Astrocyte of the cerebellum (primary cell): ENCODE measurements at regions not wholly inside any gene's neighbourhood (a gene's known extent, or its start where the extent isn't known, plus 50 kb on each side); places are given as distances from the start of the nearest gene placed in this dataset.

Experiments
- DNase-seq: peaks from one replicate; pipeline ENCODE4 v3.0.0-alpha.2; 2011; ENCODE audit warnings: low read depth
- H3K4me3 ChIP-seq: 2 replicates; pipeline ENCODE4 v1.5.1; 2011; ENCODE audit warnings: mild to moderate bottlenecking, low read depth, low read length, moderate library complexity
- CTCF ChIP-seq: IDR thresholded peaks from 2 replicates; pipeline ENCODE4 v1.5.1; 2012; ENCODE audit warnings: low read length, low read depth, moderate library complexity, mild to moderate bottlenecking; ENCODE audit errors: missing control alignments
- in situ Hi-C: cut with HindIII; loops from 2 replicates; pipeline ENCODE4 v1.10.0; 2017; ENCODE audit warnings: low sequenced_read_pairs

DNA sequence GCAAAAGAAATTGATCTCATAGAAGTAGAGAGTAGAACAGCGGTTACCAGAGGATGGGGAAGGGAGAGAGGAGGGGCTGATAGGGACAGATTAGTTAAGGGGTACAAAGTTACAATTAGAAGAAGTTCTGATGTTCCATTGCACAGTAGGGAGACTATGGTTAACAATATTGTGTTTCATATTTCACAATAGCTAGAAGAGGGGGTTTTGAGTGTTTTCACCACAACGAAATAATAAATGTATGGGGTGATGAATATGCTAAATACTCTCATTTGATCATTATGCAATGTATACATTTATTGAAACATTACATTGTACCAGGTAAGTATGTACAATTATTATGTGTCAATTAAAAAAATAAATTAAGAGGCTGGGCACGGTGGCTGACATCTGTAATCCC, 291.2 kb upstream of the KCNJ16 start:
- DNase-seq, result no peak
- no peak overlapping the region for H3K4me3 ChIP-seq
- no peak for TF ChIP-seq CTCF
- in situ Hi-C loops, result no loop called here

DNA sequence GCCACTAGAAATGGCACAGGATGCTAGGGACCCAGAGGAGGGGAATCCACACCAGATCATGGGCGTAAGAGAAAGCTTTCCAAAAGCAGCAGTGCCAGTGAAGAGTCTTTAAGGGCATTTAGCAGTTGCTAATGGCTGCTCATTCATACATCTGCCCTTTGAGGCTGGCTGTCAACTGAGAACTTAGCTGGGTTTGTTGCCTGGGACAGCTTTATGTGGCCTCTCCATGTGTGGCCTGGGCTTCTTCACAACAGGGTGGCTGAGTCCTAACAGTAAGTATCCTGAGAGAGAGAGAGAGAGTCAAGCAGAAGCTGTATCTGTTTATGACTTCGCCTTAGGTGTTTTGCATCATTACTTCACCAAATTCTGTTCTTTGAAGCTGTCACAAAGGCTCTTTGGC, 286.1 kb upstream of the KCNJ16 start:
- TF ChIP-seq CTCF, result no peak
- no peak overlapping the region for H3K4me3 ChIP-seq

DNA sequence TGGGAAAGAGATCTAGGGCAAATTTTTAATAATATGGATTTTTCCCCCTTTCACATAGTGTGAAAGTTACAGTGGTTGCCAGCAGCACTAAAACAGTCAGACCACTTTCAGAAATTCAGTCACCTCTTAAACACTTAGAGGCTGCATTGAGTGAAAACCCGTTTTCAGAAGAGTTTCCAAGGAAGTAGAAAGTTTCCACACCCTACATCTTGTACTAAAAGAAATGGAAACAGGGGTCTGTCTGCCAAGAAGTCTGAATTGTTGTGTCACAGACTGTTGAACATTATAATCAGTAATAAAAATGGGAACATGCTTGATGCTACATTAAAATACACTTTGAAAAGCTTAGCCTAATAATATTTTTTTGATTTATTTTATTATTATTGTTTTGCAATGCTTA, 278.9 kb upstream of the KCNJ16 start:
- in situ Hi-C loops, result no loop called here
- no peak overlapping the region for H3K4me3 ChIP-seq
- no peak for DNase-seq
- no peak for TF ChIP-seq CTCF

More for the DNA sequence above, 286.1 kb upstream of the KCNJ16 start:
- no peak for DNase-seq
- in situ Hi-C loops, result no loop called here

DNA sequence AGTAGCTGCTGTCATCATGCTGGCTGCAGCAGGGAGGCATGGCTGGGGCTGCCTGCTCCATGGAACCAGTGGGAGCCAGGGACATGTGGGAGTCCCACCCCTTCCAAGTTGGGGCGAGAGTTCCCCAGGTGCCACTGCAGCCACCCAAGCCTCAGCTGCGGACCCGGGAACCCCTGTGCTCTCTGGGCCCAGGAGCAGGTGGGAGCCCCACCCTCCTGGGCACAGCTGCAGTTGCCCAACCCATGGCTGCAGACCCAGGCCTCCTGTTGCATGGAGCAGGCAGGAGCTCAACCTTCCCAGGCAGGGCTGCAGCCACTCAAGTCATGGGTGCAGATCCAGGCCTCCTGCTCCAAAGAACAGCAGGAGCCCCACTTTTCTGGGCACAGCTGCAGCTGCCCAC, 274.2 kb upstream of the KCNJ16 start:
- H3K4me3 ChIP-seq, result no peak overlapping the region
- no peak for TF ChIP-seq CTCF
- no peak for DNase-seq
- in situ Hi-C loops, result no loop called here

- no peak for TF ChIP-seq CTCF
- no peak overlapping the region for H3K4me3 ChIP-seq
- no peak for DNase-seq
- in situ Hi-C loops, result no loop called here
Measured at GRCh38 chr17:69801368-69801767, 273.7 kb upstream of the KCNJ16 start.

GRCh38 chr17:69802045-69802740, 272.8 kb upstream of the KCNJ16 start:
- in situ Hi-C loops, result no loop called here
- no peak for DNase-seq
- TF ChIP-seq CTCF, result no peak
- H3K4me3 ChIP-seq, result no peak overlapping the region

GRCh38 chr17:69809331-69809730, 265.7 kb upstream of the KCNJ16 start:
- H3K4me3 ChIP-seq, result no peak overlapping the region
- no peak for DNase-seq
- in situ Hi-C loops, result loop anchor here (5.0 kb wide), 1 partner anchor 37 kb away; no protein-coding TSS in a partner anchor
- no peak for TF ChIP-seq CTCF
